ENCODE measurements at regions not wholly inside any gene's neighbourhood (a gene's known extent, or its start where the extent isn't known, plus 50 kb on each side); places are given as distances from the start of the nearest gene placed in this dataset.

GRCh38 chr6:78525976-78526375 is 341.4 kb upstream of the IRAK1BP1 start:
- Histone ChIP-seq H3K18ac (ENCODE audit: low read depth, low read length) (no peak overlapping the region), H2BK20ac (ENCODE audit: low read depth, low read length) (no peak overlapping the region), H4K20me1 (ENCODE audit: insufficient read depth, low read length) (no peaks in the 10 kb centered on the region), H3K79me1 (ENCODE audit: low read depth in 1 of 2, low read length in 2 of 2) (no peaks in the 10 kb centered on the region), H3K36me3 (ENCODE audit: control insufficient read depth, insufficient read depth, low read length) (no peaks in the 10 kb centered on the region), H2AK5ac (ENCODE audit: low read depth, low read length) (no peak overlapping the region), H2BK120ac (ENCODE audit: low read depth, low read length) (no peak overlapping the region), H3K9me3 (ENCODE audit: control insufficient read depth, insufficient read depth, low read length) (no peaks in the 10 kb centered on the region), H3K27me3 (ENCODE audit: control insufficient read depth, insufficient read depth, low read length) (no peaks in the 10 kb centered on the region; the same call in 1 of the 2 replicates), H3K9ac (ENCODE audit: low read depth, low read length) (no peak overlapping the region), H2AFZ (replicated peaks; ENCODE audit: low read length, poor library complexity) (no peak overlapping the region), H4K8ac (ENCODE audit: low read depth in 2 of 2, low read length in 2 of 2) (no peak overlapping the region), H3K23ac (ENCODE audit: low read depth, low read length) (no peak overlapping the region), H3K9me1 (ENCODE audit: insufficient read depth, low read length) (no peaks in the 10 kb centered on the region; the same call in 1 of the 2 replicates), H2BK5ac (ENCODE audit: low read depth, low read length, poor library complexity, severe bottlenecking) (no peak overlapping the region), H3K4me2 (ENCODE audit: low read depth, low read length) (no peak overlapping the region), H2AK9ac (replicated peaks; ENCODE audit: low read depth, low read length, poor library complexity) (no peak overlapping the region), H3K4me3 (ENCODE audit: insufficient read depth, low read depth, low read length) (no peak overlapping the region), H3K14ac (replicated peaks; ENCODE audit: low read depth, low read length) (no peak overlapping the region), H3K4ac (ENCODE audit: low read depth, low read length) (no peak overlapping the region), H2BK15ac (ENCODE audit: low read depth, low read length) (no peak overlapping the region), H3K4me1 (ENCODE audit: control insufficient read depth, insufficient read depth, low read length) (no peaks in the 10 kb centered on the region; the same call in 1 of the 2 replicates), H4K5ac (ENCODE audit: low read depth, low read length) (no peak overlapping the region), H4K91ac (ENCODE audit: insufficient read depth, low read depth, low read length) (no peak overlapping the region), H3K27ac (ENCODE audit: insufficient read depth, low read length) (no peak overlapping the region), H3K56ac (ENCODE audit: extremely low read depth, insufficient read depth, low read length) (no peak overlapping the region)
- intact Hi-C loops (cut with micrococcal nuclease) (no loop called here), in situ Hi-C loops (cut with MboI; ENCODE audit: low sequenced_read_pairs) (no loop called here), dilution Hi-C loops (cut with HindIII; ENCODE audit: low sequenced_read_pairs, unreplicated experiment) (no loop called here)
- WGBS, 2 experiments (ENCODE audit: extremely low coverage in 2 of 2, insufficient read length in 1 of 2), result no CpG with 5 or more reads among the region's 2 CpGs
- BruUV-seq (replicated peaks), result no TSS peak
- DNase-seq, result no peak
- no peak for ATAC-seq (ENCODE audit: low read depth)
- CTCF ChIA-PET, result no interaction called here
- TF ChIP-seq USF2 (IDR thresholded peaks at IDR 0.05; ENCODE audit: low read depth, low read length), result no peak
- TF ChIP-seq MAZ (IDR thresholded peaks at IDR 0.05; ENCODE audit: borderline replicate concordance, low read depth, low read length), result no peak
- no peak for TF ChIP-seq CHD1 (IDR thresholded peaks at IDR 0.05; ENCODE audit: low read depth, low read length)
- TF ChIP-seq MXI1 (IDR thresholded peaks at IDR 0.05; ENCODE audit: borderline replicate concordance, low read depth, low read length), result no peak
- TF ChIP-seq, protein P1, sequence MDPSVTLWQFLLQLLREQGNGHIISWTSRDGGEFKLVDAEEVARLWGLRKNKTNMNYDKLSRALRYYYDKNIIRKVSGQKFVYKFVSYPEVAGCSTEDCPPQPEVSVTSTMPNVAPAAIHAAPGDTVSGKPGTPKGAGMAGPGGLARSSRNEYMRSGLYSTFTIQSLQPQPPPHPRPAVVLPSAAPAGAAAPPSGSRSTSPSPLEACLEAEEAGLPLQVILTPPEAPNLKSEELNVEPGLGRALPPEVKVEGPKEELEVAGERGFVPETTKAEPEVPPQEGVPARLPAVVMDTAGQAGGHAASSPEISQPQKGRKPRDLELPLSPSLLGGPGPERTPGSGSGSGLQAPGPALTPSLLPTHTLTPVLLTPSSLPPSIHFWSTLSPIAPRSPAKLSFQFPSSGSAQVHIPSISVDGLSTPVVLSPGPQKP (IDR thresholded peaks at IDR 0.05; ENCODE audit: borderline replicate concordance, low read depth, low read length), result no peak
- no peak for TF ChIP-seq FOS (IDR thresholded peaks at IDR 0.05; ENCODE audit: low read depth, low read length)
- TF ChIP-seq NFE2L2 (IDR thresholded peaks at IDR 0.05; ENCODE audit: low read depth, low read length), result no peak
- no peak for TF ChIP-seq POLR2A (IDR thresholded peaks at IDR 0.05; ENCODE audit: low read depth, low read length)
- no peak for TF ChIP-seq SMC3 (IDR thresholded peaks at IDR 0.05; ENCODE audit: low read depth, low read length)
- no peak for TF ChIP-seq CEBPB (IDR thresholded peaks at IDR 0.05; ENCODE audit: low read depth, low read length)
- no peak for TF ChIP-seq RFX5 (IDR thresholded peaks at IDR 0.05; ENCODE audit: low read depth, low read length)
- no peak for TF ChIP-seq BHLHE40 (IDR thresholded peaks at IDR 0.05; ENCODE audit: low read depth, low read length)
- TF ChIP-seq, protein P2, sequence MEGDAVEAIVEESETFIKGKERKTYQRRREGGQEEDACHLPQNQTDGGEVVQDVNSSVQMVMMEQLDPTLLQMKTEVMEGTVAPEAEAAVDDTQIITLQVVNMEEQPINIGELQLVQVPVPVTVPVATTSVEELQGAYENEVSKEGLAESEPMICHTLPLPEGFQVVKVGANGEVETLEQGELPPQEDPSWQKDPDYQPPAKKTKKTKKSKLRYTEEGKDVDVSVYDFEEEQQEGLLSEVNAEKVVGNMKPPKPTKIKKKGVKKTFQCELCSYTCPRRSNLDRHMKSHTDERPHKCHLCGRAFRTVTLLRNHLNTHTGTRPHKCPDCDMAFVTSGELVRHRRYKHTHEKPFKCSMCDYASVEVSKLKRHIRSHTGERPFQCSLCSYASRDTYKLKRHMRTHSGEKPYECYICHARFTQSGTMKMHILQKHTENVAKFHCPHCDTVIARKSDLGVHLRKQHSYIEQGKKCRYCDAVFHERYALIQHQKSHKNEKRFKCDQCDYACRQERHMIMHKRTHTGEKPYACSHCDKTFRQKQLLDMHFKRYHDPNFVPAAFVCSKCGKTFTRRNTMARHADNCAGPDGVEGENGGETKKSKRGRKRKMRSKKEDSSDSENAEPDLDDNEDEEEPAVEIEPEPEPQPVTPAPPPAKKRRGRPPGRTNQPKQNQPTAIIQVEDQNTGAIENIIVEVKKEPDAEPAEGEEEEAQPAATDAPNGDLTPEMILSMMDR (conservative IDR thresholded peaks at IDR 0.05; ENCODE audit: low read depth, low read length), result no peak
- POLR2A ChIA-PET (ENCODE audit: unreplicated experiment), result no interaction called here

All from IMR-90 (cell line).